OCI-LY7 (cell line): ENCODE measurements at regions not wholly inside any gene's neighbourhood (a gene's known extent, or its start where the extent isn't known, plus 50 kb on each side); places are given as distances from the start of the nearest gene placed in this dataset.

ENCODE experiments used
- BruUV-seq: library from RNA; stranded (reverse); fragments of 400-500 nt; replicated peaks from 2 replicates; lab custom pipeline; 2021; lab: Mats Ljungman, UMichigan
- CTCF ChIA-PET: fragments of 300-600 bp; sonication (Branson Sonifier 250); formaldehyde crosslinking; loops from one replicate; lab custom pipeline; 2022; ENCODE audit warnings: antibody characterized with exemption; ENCODE audit not compliant: unreplicated experiment; lab: Charles Lee
- POLR2A ChIA-PET: fragments of 300-600 bp; sonication (Branson Sonifier 250); formaldehyde crosslinking; loops from one replicate; lab custom pipeline; 2022; ENCODE audit warnings: antibody characterized with exemption; lab: Charles Lee
- DNase-seq: peaks from one replicate; pipeline ENCODE4 v3.0.0-alpha.2; 2015; ENCODE audit warnings: low spot score
- H2AFZ ChIP-seq: fragments of 200-600 bp; sonication (generic), shearing (Covaris generic); 2 replicates; pipeline ENCODE4 v1.6.1; 2014; ENCODE audit warnings: mild to moderate bottlenecking, antibody characterized with exemption, low read length, moderate library complexity
- H3K27ac ChIP-seq: fragments of 200-600 bp; sonication (generic); 2 replicates; pipeline ENCODE4 v1.5.1; 2014; ENCODE audit warnings: mixed run types, low read depth, mild to moderate bottlenecking, moderate library complexity, low read length, inconsistent platforms; ENCODE audit not compliant: poor library complexity, severe bottlenecking
- H3K36me3 ChIP-seq: fragments of 200-600 bp; sonication (generic); 2 replicates; pipeline ENCODE4 v1.6.1; 2014; ENCODE audit warnings: mild to moderate bottlenecking, antibody characterized with exemption, low read length, moderate library complexity, mixed read lengths; ENCODE audit not compliant: insufficient read depth
- H3K4me1 ChIP-seq: fragments of 200-600 bp; sonication (generic); 2 replicates; pipeline ENCODE4 v1.5.1; 2014; ENCODE audit warnings: mild to moderate bottlenecking, low read length; ENCODE audit not compliant: insufficient read depth, poor library complexity, severe bottlenecking
- H3K4me2 ChIP-seq: fragments of 200-600 bp; sonication (generic); 2 replicates; pipeline ENCODE4 v1.6.1; 2014; ENCODE audit warnings: mild to moderate bottlenecking, low read length
- H3K4me3 ChIP-seq: fragments of 200-600 bp; sonication (generic); 2 replicates; pipeline ENCODE4 v1.5.1; 2014; ENCODE audit warnings: mild to moderate bottlenecking, low read depth, low read length; ENCODE audit not compliant: poor library complexity, severe bottlenecking
- H3K79me2 ChIP-seq: fragments of 200-600 bp; sonication (generic); 2 replicates; pipeline ENCODE4 v1.6.1; 2016; ENCODE audit warnings: low read depth, mild to moderate bottlenecking, low read length, moderate library complexity, mixed read lengths; ENCODE audit not compliant: insufficient read depth
- H3K9me2 ChIP-seq: fragments of 200-600 bp; sonication (generic); 2 replicates; pipeline ENCODE4 v1.6.1; 2016; ENCODE audit warnings: mild to moderate bottlenecking, low read length, mixed read lengths; ENCODE audit not compliant: insufficient read depth
- H3K9me3 ChIP-seq: fragments of 200-600 bp; sonication (generic); 2 replicates; pipeline ENCODE4 v1.6.1; 2014; ENCODE audit warnings: mild to moderate bottlenecking, mixed run types, low read length, mixed read lengths
- H4K20me1 ChIP-seq: fragments of 200-600 bp; sonication (generic); 2 replicates; pipeline ENCODE4 v1.6.1; 2014; ENCODE audit warnings: mild to moderate bottlenecking, antibody characterized with exemption, low read length, moderate library complexity, mixed read lengths; ENCODE audit not compliant: insufficient read depth
- CTCF ChIP-seq: fragments of 200-600 bp; sonication (generic); conservative IDR thresholded peaks from 2 replicates; pipeline ENCODE4 v1.5.1; 2014; ENCODE audit warnings: mild to moderate bottlenecking, antibody characterized with exemption, low read length, moderate library complexity, mixed read lengths
- EZH2phosphoT487 ChIP-seq: fragments of 200-600 bp; sonication (generic); IDR thresholded peaks from 2 replicates; pipeline ENCODE4 v1.6.1; 2018; ENCODE audit warnings: low read depth, borderline replicate concordance, mild to moderate bottlenecking, mixed run types, antibody characterized with exemption, low read length, moderate library complexity, mixed read lengths
- intact Hi-C: fragments of 100-400 bp; cut with micrococcal nuclease; formaldehyde crosslinking; loops from one replicate; pipeline ENCODE4 v1.10.0; 2022; ENCODE audit not compliant: unreplicated experiment

GRCh38 chr6:22926790-22927354, 357.5 kb downstream of the HDGFL1 start:
- POLR2A ChIA-PET, result interaction anchor here (0.6 kb wide), 1 partner anchor 213 kb away, joined by 4 read pairs; no protein-coding TSS in a partner anchor

GRCh38 chr6:22928775-22929174, 359.4 kb downstream of the HDGFL1 start:
- H3K79me2 ChIP-seq, result no peaks in the 10 kb centered on the region
- no peak overlapping the region for H3K4me3 ChIP-seq
- no peaks in the 10 kb centered on the region for H3K9me3 ChIP-seq
- H3K27ac ChIP-seq, result no peak overlapping the region
- no peak for DNase-seq
- no peaks in the 10 kb centered on the region for H3K4me1 ChIP-seq
- intact Hi-C loops, result no loop called here
- no peak overlapping the region for H3K4me2 ChIP-seq
- no peaks in the 10 kb centered on the region for H3K9me2 ChIP-seq
- ChIA-PET POLR2A (no interaction called here), CTCF (no interaction called here)
- no TSS peak for BruUV-seq
- no peak for TF ChIP-seq CTCF
- TF ChIP-seq EZH2phosphoT487, result no peak
- no peaks in the 10 kb centered on the region for H3K36me3 ChIP-seq
- no peaks in the 10 kb centered on the region for H4K20me1 ChIP-seq
- no peak overlapping the region for H2AFZ ChIP-seq

More at GRCh38 chr6:22926790-22927354, 357.5 kb downstream of the HDGFL1 start:
- H3K9me2 ChIP-seq, result no peaks in the 10 kb centered on the region
- no peaks in the 10 kb centered on the region for H3K36me3 ChIP-seq
- intact Hi-C loops, result no loop called here
- no peak overlapping the region for H3K4me3 ChIP-seq
- H3K79me2 ChIP-seq, result no peaks in the 10 kb centered on the region
- no peaks in the 10 kb centered on the region for H4K20me1 ChIP-seq
- DNase-seq, result no peak
- no peak overlapping the region for H3K27ac ChIP-seq
- BruUV-seq, result no TSS peak
- no peak overlapping the region for H2AFZ ChIP-seq
- CTCF ChIA-PET, result no interaction called here
- TF ChIP-seq CTCF (no peak), EZH2phosphoT487 (no peak)
- H3K9me3 ChIP-seq, result no peaks in the 10 kb centered on the region
- no peaks in the 10 kb centered on the region for H3K4me1 ChIP-seq
- no peak overlapping the region for H3K4me2 ChIP-seq

DNA sequence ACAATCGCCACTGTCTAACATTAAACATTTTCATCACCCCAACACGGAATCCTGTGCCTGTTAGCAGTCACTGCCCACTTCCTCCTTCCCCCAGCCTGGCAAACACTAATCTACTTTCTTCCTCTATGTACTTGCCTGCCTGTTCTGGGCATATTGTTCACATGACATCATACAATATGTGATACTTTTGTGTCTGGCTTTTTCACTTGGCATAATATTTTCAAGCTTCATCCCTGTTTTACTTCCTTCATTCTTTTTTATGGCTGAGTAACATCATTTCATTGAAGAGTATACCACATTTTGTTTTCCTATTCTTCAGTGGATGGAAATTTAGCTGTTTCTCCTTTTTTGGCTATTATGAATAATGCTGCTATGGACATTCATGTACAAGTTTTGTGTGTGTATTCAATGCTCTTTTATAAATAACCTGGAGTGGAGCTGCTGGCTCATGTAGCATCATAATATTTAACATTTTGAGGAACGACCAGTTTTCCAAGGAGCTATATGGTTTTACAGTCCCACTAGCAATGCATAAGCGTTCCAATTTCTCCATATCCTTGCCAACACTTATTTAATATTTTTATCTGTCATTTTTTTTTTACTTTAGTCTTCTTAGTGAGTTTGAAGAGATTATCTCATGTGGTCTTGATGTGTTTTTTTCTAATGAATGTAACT, 360.1 kb downstream of the HDGFL1 start:
- no peaks in the 10 kb centered on the region for H3K79me2 ChIP-seq
- POLR2A ChIA-PET, result no interaction called here
- TF ChIP-seq EZH2phosphoT487, result no peak
- TF ChIP-seq CTCF, result no peak
- no peaks in the 10 kb centered on the region for H3K36me3 ChIP-seq
- no peak for DNase-seq
- H3K9me3 ChIP-seq, result no peaks in the 10 kb centered on the region
- H2AFZ ChIP-seq, result no peak overlapping the region
- CTCF ChIA-PET, result no interaction called here
- no peaks in the 10 kb centered on the region for H4K20me1 ChIP-seq
- no peak overlapping the region for H3K27ac ChIP-seq
- intact Hi-C loops, result no loop called here
- no peak overlapping the region for H3K4me3 ChIP-seq
- no TSS peak for BruUV-seq
- H3K4me2 ChIP-seq, result no peak overlapping the region
- H3K4me1 ChIP-seq, result no peaks in the 10 kb centered on the region
- H3K9me2 ChIP-seq, result no peaks in the 10 kb centered on the region
